Prostate gland (tissue), 2 donors: ENCODE measurements at regions not wholly inside any gene's neighbourhood (a gene's known extent, or its start where the extent isn't known, plus 50 kb on each side); places are given as distances from the start of the nearest gene placed in this dataset.

Experiments used
- POLR2AphosphoS5 ChIP-seq: sonication (generic); formaldehyde crosslinking; IDR thresholded peaks from one replicate; pipeline ENCODE4 v1.6.1; 2017; ENCODE audit warnings: antibody characterized with exemption
- TF ChIP-seq, protein P1 (sequence below), 4 experiments: fragments of 200-600 bp in 2 of 4; fragments of 450-650 bp in 2 of 4; sonication (generic) in 2 of 4; IDR thresholded peaks; 1 replicate in 3 of 4; 2 replicates in 1 of 4; pipeline ENCODE4 v1.5.1; 2016 to 2019; ENCODE audit warnings: antibody characterized with exemption in 4 of 4, mild to moderate bottlenecking in 2 of 4, moderate library complexity in 2 of 4

DNA sequence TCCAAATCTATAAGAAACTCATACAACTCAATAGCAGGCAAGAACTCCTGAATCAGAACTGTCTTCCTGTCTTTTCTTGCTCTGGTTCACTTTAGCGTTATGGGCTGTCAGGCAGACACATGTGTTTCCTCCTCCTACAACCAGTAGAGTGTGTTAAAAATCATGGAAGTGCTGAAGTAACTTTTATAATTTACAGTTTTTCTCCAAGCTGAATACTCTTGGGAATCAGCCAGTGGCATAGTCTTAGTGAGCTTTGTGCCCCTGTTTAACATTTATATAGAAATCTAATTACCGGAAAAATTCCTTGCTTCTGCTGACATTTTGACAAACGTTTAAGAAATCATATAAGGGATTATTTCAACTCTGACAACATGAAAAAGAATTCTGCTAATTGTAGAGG, 113.1 kb upstream of the RGS18 start:
- TF ChIP-seq, protein P1, sequence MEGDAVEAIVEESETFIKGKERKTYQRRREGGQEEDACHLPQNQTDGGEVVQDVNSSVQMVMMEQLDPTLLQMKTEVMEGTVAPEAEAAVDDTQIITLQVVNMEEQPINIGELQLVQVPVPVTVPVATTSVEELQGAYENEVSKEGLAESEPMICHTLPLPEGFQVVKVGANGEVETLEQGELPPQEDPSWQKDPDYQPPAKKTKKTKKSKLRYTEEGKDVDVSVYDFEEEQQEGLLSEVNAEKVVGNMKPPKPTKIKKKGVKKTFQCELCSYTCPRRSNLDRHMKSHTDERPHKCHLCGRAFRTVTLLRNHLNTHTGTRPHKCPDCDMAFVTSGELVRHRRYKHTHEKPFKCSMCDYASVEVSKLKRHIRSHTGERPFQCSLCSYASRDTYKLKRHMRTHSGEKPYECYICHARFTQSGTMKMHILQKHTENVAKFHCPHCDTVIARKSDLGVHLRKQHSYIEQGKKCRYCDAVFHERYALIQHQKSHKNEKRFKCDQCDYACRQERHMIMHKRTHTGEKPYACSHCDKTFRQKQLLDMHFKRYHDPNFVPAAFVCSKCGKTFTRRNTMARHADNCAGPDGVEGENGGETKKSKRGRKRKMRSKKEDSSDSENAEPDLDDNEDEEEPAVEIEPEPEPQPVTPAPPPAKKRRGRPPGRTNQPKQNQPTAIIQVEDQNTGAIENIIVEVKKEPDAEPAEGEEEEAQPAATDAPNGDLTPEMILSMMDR (IDR thresholded peaks at IDR 0.05): no peak
- no peak for TF ChIP-seq POLR2AphosphoS5
